Ramos (cell line): ENCODE measurements at regions not wholly inside any gene's neighbourhood (a gene's known extent, or its start where the extent isn't known, plus 50 kb on each side); places are given as distances from the start of the nearest gene placed in this dataset.
"Not testable (repeated sequence)": the region's sequence is repeated elsewhere in the genome, so short reads cannot be mapped to it uniquely, and the experiment has no call there.

Experiments
- in situ Hi-C: fragments of 300-500 bp; cut with MboI; formaldehyde crosslinking; loops from one replicate; pipeline ENCODE4 v1.14.3; 2022; ENCODE audit warnings: low sequenced_read_pairs; ENCODE audit not compliant: unreplicated experiment

- in situ Hi-C loops, result no loop called here
Observed at GRCh38 chr9:24351973-24352372, 193.7 kb downstream of the IZUMO3 start.

- in situ Hi-C loops, result no loop called here
Observed at GRCh38 chr9:24351258-24351657, 194.4 kb downstream of the IZUMO3 start.

GRCh38 chr9:24342457-24342856 lies 203.2 kb downstream of the IZUMO3 start:
- in situ Hi-C loops, result no loop called here

GRCh38 chr9:24333629-24334028 lies 212.1 kb downstream of the IZUMO3 start:
- in situ Hi-C loops, result no loop called here

- in situ Hi-C loops, result no loop called here
Observed at GRCh38 chr9:24298912-24299311, 246.8 kb downstream of the IZUMO3 start.

GRCh38 chr9:24297931-24298330 lies 247.8 kb downstream of the IZUMO3 start:
- in situ Hi-C loops, result no loop called here

- in situ Hi-C loops, result no loop called here
Observed at GRCh38 chr9:24296124-24296523, 249.6 kb downstream of the IZUMO3 start.

GRCh38 chr9:24293386-24293785 lies 252.3 kb downstream of the IZUMO3 start:
- in situ Hi-C loops, result no loop called here

GRCh38 chr9:24286761-24287160 lies 258.9 kb downstream of the IZUMO3 start:
- in situ Hi-C loops, result no loop called here

- in situ Hi-C loops, result no loop called here
Observed at GRCh38 chr9:24258626-24259025, 287.1 kb downstream of the IZUMO3 start.

GRCh38 chr9:24257726-24258125 lies 288.0 kb downstream of the IZUMO3 start:
- in situ Hi-C loops, result no loop called here

- in situ Hi-C loops, result no loop called here
Observed at GRCh38 chr9:24245988-24246387, 299.7 kb downstream of the IZUMO3 start.

GRCh38 chr9:24242576-24242975 lies 303.1 kb downstream of the IZUMO3 start:
- in situ Hi-C loops, result no loop called here

GRCh38 chr9:24218656-24219055 lies 327.0 kb downstream of the IZUMO3 start:
- in situ Hi-C loops, result no loop called here

GRCh38 chr9:24210641-24211040 lies 335.1 kb downstream of the IZUMO3 start:
- in situ Hi-C loops, result no loop called here

GRCh38 chr9:24189986-24190385 lies 355.7 kb downstream of the IZUMO3 start:
- in situ Hi-C loops, result no loop called here

- in situ Hi-C loops, result not testable (repeated sequence)
Observed at GRCh38 chr9:24180572-24180971, 354.5 kb upstream of the ELAVL2 start.

GRCh38 chr9:24144796-24145195 lies 318.8 kb upstream of the ELAVL2 start:
- in situ Hi-C loops, result loop anchor here (25.0 kb wide), 1 partner anchor 107 kb away; no protein-coding TSS in a partner anchor

GRCh38 chr9:24135072-24135471 lies 309.0 kb upstream of the ELAVL2 start:
- in situ Hi-C loops, result loop anchor here (25.0 kb wide), 1 partner anchor 98 kb away; no protein-coding TSS in a partner anchor

- in situ Hi-C loops, result loop anchor here (25.0 kb wide), 1 partner anchor 95 kb away; no protein-coding TSS in a partner anchor
Observed at GRCh38 chr9:24132244-24132643, 306.2 kb upstream of the ELAVL2 start.

GRCh38 chr9:24127519-24127918 lies 301.5 kb upstream of the ELAVL2 start:
- in situ Hi-C loops, result loop anchor here (25.0 kb wide), 1 partner anchor 90 kb away; no protein-coding TSS in a partner anchor

- in situ Hi-C loops, result no loop called here
Observed at GRCh38 chr9:24118190-24118589, 292.1 kb upstream of the ELAVL2 start.

GRCh38 chr9:24096756-24097155 lies 270.7 kb upstream of the ELAVL2 start:
- in situ Hi-C loops, result no loop called here
